ENCODE measurements at regions not wholly inside any gene's neighbourhood (a gene's known extent, or its start where the extent isn't known, plus 50 kb on each side); places are given as distances from the start of the nearest gene placed in this dataset.
"Not testable (repeated sequence)": the region's sequence is repeated elsewhere in the genome, so short reads cannot be mapped to it uniquely, and the experiment has no call there.

- DNase-seq: no peak
These were observed 53.8 kb upstream of the C2CD4B start for GRCh38 chr15:62218841-62219240.

- no peak for DNase-seq
These were observed 54.7 kb upstream of the C2CD4B start for GRCh38 chr15:62219799-62220198.

DNA sequence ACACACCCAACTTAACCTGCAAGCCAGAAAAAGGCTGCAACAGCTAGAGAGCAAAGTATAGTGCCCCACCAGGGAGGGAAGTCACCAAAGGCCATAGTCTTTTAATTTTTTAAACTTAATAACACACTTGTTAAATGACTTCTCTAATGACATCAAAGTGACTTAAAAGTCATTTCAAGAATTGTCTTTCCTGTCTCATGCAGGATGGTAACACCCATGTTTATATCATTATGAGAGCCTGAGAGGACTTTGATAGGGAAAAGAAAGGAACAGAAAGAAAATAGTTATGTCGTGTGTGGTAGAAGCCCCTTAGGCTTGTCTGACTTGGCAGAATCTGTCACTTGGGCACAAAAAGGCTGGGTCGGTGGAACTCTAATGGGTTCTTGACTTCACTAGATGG lies 57.9 kb upstream of the C2CD4B start:
- no peak for DNase-seq

DNA sequence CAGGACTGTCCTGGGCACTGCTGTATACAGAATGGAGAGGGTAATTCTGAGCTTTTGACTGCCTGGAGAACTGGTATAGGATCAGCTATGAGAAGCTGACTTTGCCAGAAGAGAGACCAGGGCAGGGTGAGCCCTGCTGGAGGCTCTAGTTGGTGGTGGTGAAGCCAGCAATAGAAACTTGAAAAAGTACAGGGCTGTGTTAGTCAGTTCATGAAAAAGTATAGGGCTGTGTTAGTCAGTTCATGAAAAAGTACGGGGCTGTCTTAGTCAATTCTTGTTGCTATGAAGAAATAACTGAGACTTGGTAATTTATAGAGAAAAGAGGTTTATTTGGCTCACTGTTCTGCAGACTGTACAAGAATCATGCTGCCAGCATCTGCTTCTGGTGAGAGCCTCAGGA lies 63.5 kb upstream of the C2CD4B start:
- no peak for DNase-seq

DNA sequence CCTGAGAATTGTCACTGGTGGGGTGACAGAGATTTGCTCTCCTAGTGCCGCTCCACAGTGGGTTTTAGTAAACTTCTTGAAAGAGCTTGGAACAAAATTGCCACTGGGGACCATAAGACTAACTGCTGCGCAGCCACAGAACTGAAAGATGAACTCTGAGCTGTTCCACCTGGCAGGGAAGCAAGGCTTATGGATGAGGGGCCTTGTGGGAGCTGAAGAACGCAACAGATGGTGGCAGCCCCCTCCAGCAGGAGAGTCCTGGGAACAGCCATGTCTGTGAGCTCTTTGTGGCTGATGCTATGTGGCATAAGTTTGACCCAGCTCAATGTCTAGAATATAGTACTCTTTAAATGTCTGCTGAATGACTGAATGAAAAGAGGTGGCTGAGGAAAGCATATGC lies 66.8 kb upstream of the C2CD4B start:
- DNase-seq: no peak

GRCh38 chr15:62240121-62241096 lies 75.3 kb upstream of the C2CD4B start:
- no peak for DNase-seq

DNA sequence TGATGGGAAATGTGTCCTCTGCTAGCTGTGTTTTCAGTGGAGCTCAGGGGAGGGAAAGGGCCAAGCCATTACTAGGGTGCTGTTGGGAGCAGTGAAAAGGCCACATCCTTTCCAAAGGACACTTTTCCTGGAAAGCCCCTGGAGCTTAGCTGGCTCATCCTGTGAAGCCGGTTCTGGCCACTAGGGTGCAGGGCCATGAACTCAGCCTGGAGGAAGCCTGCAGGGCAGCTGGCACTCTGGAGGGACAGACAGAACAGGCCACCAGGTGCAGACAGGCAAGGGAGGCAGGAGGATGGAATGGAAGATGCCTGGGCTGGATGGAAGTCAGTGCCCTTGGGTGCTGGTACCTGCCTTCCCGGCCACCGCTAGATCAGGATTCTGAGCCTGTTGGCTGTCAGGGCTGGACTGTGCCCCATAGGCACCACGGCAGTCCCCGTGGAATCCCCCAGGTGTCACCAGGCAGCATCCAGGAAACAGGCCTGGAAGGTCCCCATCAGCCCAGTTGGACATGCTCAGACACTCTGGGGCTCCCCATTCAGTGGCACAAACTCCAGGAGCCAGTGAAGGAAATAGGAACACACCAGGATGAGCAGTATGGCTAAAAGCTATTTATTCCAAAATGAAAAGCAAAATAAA lies 76.2 kb upstream of the C2CD4B start:
- DNase-seq: no peak

DNA sequence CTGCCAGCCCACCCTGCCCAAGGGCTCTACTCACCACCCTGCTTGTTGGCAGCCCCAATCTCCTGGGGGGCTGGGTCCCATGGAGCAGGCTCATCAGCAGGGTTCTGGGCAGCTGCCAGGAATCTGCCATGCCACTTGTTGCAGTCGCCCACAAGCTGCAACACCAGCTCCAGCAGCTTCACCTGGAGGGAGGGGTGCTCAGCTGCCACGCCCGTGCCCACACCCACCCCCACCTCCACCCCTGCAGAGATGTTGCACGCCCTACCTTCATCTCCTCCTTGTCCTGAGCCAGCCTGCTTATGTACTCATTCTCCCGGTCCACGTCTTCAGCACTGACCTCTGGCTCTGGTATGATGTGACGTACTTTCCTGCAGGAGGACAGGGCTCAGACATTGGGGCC lies 77.9 kb upstream of the C2CD4B start:
- DNase-seq: no peak

- no peak for DNase-seq
These were observed 79.7 kb upstream of the C2CD4B start for GRCh38 chr15:62244762-62245161.

DNA sequence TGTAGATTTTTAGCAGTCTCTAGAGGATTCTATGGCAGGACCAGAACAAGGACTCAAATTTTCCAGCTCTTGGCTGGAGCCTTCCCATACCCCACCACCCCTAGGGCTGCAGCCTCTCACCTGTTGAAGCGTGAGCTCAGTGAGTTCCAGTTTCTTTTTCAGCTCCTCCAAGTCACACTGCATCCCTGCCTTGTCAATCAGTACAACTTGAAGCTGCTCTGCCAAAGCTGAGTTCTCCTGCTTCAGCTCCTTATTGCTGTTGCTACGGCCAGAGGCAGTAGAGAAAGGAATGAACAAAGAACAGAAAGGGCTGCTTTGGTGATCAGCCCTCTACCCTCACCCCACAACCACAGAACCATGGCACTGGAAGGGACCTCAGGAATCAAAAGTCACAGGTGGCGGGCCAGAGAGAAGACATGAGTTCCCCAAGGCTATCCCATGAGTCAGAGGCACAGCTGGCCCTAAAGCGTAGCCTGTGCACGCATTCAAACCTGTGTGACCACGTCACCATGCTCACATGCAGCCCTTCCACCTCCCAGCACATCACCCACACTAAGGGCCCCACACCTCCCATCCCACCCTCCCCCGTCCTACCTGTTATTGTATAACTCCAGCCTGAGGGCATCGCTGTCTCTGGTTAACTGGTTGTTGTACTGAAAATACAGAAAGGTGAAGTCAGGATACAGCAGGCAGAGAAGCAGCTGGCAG lies 83.3 kb upstream of the C2CD4B start:
- DNase-seq: no peak

- DNase-seq: no peak
These were observed 84.4 kb upstream of the C2CD4B start for GRCh38 chr15:62249501-62249900.

- no peak for DNase-seq
These were observed 85.1 kb upstream of the C2CD4B start for GRCh38 chr15:62250186-62250585.

DNA sequence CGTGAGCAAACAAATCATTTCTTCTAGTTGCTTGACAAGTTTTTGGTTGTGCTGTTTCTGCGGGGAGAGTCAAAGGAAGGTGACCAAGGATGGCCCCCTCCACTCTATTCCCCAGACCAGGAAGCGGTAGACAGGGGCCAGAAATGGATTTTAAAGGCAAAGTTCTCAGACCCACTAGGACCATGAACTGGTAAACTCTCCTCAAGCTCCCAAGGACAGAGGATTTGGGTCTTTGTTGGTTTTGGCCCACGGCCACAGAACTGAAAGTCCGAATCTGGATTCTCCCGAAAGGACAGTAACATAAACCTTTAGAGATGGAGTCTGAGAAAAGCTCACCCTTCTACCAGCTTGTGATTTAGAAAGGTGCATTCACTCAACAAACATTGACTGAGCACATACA lies 85.9 kb upstream of the C2CD4B start:
- no peak for DNase-seq

DNA sequence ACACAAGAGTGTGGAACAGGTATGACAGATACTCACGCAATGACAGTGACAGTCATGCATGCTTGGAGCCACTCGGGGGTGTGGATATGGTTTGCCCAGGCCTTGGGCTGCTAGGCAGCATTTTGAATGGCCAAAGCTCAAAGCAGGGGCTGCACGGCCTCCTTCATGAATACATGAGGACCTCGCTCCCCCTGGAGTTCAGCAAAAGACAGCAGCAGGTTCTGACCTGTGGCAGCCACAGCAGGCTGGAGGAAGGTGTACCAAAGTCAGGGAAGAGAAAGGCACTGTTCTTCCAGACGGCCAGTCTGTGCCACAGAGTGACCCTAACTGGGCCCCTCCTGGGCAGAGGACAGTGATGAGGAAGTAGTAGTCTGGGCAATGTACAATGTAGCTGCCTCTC lies 88.2 kb upstream of the C2CD4B start:
- DNase-seq: no peak

DNA sequence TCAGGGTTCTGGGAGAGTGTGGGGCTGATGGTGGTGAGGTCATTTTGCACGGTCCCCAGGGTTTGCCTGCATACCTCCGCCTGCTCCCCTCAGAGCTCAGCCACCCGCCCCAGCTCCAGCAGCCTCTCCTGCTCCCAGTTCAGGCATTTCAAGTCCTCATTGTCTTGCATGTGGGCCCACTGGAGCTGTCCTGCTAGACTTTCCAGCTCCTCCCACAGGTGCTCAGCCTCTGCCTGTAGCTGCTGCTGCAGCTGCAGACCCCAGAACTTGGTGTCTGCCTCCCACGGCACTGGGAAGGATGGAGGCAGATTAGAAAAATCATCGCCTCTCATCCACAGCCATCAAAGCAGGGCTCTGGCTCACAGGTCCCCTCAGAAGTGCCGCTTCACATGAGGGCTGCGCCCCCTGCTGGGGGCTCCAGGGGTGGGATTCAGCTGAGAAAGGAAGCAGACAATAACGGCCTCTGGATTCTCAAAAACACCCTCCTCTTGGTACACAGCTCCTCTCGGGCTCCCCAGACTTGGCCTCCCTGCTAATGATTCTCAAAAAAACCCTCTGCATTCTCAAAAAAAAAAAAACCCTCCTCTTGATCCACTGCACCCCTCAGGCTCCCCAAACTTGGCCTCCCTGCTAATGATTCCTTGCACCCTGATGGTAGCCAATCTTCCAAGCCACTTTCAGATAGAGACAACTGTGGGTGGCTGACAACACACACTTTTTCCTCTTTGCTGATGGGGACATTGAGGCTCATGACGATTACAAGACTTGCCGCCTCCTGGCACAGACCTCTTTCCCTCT lies 89.3 kb upstream of the C2CD4B start:
- peak; percentile 40 for DNase-seq

DNA sequence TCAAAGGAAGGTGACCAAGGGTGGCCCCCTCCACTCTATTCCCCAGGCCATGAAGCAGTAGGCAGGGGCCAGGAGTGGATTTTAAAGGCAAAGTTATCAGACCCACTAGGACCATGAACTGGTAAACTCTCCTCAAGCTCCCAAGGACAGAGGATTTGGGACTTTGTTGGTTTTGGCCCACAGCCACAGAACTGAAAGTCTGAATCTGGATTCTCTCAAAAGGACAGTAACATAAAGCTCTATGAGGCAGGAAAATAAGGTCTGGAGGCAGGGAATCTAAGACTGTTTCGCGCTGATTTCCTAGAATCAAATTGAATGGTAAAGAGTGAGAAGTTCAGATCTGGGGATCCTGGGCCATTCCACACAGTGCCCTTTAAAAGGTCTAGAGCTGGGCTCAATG lies 91.3 kb upstream of the C2CD4B start:
- not testable (repeated sequence) for DNase-seq

DNA sequence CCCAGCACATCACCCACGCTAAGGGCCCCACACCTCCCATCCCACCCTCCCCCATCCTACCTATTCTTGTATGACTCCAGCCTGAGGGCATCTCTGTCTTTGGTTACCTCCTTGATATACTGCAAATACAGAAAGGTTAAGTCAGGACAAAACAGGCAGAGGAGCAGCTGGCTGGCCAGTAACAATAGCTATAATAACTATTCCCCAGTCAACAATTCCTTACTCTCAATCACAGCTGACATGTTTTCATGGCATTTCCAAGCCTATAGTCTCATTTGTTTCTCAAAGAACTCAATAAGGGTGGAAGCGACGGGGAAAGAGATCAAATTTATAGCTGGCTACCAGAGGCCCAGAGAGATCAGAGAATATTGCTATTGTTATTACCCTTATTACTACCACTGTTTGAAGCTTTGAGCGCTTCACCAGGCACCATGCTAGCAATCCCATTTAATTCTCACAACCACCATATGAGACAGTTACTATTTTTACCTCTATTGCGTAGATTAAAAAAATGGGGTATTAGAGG lies 93.0 kb upstream of the C2CD4B start:
- no peak for DNase-seq

GRCh38 chr15:62262305-62262941 lies 97.3 kb upstream of the C2CD4B start:
- DNase-seq: no peak

- no peak for DNase-seq
These were observed 99.1 kb upstream of the C2CD4B start for GRCh38 chr15:62264196-62264595.

- DNase-seq: no peak
These were observed 104.4 kb upstream of the C2CD4B start for GRCh38 chr15:62269504-62269903.

- no peak for DNase-seq
These were observed 105.3 kb upstream of the C2CD4B start for GRCh38 chr15:62270216-62270921.
